GM20000 (cell line): ENCODE measurements at regions not wholly inside any gene's neighbourhood (a gene's known extent, or its start where the extent isn't known, plus 50 kb on each side); places are given as distances from the start of the nearest gene placed in this dataset.

Experiments used
- DNase-seq: peaks from one replicate; pipeline ENCODE4 v3.0.0; 2012; ENCODE audit warnings: low spot score
- TF ChIP-seq, protein P1 (sequence below): IDR thresholded peaks from 2 replicates; pipeline ENCODE4 v1.5.1; 2012; ENCODE audit warnings: mild to moderate bottlenecking, control low read depth; ENCODE audit errors: extremely low read depth, missing control alignments

- DNase-seq = no peak
- TF ChIP-seq, protein P1, sequence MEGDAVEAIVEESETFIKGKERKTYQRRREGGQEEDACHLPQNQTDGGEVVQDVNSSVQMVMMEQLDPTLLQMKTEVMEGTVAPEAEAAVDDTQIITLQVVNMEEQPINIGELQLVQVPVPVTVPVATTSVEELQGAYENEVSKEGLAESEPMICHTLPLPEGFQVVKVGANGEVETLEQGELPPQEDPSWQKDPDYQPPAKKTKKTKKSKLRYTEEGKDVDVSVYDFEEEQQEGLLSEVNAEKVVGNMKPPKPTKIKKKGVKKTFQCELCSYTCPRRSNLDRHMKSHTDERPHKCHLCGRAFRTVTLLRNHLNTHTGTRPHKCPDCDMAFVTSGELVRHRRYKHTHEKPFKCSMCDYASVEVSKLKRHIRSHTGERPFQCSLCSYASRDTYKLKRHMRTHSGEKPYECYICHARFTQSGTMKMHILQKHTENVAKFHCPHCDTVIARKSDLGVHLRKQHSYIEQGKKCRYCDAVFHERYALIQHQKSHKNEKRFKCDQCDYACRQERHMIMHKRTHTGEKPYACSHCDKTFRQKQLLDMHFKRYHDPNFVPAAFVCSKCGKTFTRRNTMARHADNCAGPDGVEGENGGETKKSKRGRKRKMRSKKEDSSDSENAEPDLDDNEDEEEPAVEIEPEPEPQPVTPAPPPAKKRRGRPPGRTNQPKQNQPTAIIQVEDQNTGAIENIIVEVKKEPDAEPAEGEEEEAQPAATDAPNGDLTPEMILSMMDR = no peak
Measured at GRCh38 chr1:208533746-208534598, 289.8 kb upstream of the PLXNA2 start.

DNA sequence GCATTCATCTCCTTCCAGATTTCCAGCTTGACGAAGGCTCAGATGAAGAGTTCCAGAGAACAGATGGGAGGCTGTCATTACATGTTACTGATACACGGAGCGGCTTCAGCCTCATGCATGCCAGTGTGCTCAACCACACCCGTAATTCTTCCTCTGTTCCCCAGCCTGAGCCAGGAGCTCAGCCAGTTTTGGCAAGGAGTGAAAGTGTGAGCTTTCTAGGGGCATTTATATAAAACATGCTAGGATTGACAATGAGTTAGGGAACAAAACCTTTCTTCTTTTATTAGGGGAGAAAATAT is 290.4 kb upstream of the PLXNA2 start:
- TF ChIP-seq, protein P1 = no peak
- no peak for DNase-seq

DNA sequence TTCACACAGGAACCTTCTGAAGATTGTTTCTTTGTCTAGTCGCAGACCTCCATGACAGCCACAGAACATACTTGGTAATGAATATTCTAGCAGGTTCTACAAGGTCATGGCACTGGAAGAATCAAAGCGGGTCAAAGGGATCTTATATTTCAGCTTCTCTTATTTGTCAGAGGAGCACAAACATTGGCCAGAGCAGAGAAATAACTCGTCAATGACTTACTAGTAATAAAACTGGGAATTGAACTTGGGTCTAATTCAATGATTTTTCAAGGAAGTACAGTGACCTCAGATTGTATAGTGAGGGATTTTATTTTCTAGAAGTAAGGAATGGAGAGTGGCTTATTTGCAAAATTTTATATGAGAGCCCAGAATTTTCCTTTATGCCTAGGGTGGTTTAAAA is 290.8 kb upstream of the PLXNA2 start:
- TF ChIP-seq, protein P1 = no peak
- no peak for DNase-seq

DNA sequence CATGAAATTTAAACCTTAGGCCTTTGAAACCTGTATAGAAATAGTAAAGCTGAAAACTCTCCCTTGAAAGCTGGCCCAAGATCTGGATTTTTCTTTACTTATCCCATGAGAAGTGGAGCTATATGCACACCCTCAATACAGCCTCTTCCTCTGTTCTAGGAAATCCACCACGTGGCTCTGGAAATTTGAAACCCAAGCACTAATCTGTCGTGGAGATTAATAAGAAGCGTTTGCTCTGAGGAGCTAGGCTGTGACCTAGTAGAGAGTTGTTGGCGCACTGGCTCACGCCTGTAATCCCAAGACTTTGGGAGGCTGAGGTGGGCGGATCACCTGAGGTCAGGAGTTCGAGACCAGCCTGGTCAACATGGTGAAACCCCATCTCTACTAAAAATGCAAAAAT is 291.3 kb upstream of the PLXNA2 start:
- TF ChIP-seq, protein P1 = no peak
- DNase-seq = no peak

DNA sequence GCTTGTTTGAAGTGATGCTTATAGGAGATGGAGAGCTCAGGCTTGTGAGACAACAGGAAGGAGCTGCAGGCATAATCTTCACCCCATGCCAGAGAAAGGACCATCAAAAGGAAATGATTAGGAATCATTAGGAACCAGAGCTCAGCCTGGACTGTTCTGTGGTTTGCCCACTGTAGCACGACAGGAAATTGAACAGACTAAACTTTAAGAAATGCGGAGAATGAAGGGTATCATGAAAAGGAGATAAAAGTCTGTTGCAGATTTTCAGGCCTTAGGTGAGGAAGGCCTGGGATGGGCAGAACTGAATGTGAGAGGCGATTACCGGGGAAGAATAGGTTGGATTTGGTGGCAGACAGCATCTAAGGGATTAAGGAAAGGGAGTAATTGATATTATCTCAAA is 292.0 kb upstream of the PLXNA2 start:
- TF ChIP-seq, protein P1 = no peak
- no peak for DNase-seq

DNA sequence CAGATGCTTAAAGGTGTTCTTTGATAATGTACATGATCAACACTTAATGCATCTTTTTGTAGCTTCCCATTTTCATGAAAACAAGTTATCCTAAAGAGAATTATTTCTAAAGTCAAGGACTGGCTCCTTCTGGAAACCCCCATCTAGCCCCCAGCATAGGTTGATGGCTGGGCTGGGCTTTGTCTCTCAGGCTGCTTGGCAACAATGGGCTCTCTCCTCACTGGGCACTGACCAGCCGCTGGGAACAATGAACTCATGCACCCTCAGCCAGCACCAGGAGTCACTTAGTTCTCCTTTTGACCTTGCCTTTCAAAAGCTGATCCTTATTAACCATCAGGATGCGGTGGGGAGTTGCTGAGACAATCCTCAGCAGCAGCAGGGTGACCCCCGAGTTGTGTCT is 293.0 kb upstream of the PLXNA2 start:
- no peak for DNase-seq
- TF ChIP-seq, protein P1 = no peak

- DNase-seq = no peak
- TF ChIP-seq, protein P1 = no peak
Measured at GRCh38 chr1:208538078-208538477, 293.9 kb upstream of the PLXNA2 start.
